HG03342 (cell line): ENCODE measurements at regions not wholly inside any gene's neighbourhood (a gene's known extent, or its start where the extent isn't known, plus 50 kb on each side); places are given as distances from the start of the nearest gene placed in this dataset.

Experiments
- ATAC-seq: cut with Tn5 transposase; IDR thresholded peaks from one replicate; pipeline ENCODE4 v1.9.1; 2021; ENCODE audit warnings: mild to moderate bottlenecking, moderate library complexity; ENCODE audit not compliant: unreplicated experiment

- ATAC-seq, result no peak
Observed at GRCh38 chr2:41959760-41960159, 88.1 kb upstream of the PKDCC start.

GRCh38 chr2:41962922-41963622 is 84.7 kb upstream of the PKDCC start:
- ATAC-seq, result no peak

- no peak for ATAC-seq
Observed at GRCh38 chr2:41963661-41964525, 83.9 kb upstream of the PKDCC start.

GRCh38 chr2:41965173-41965908 is 82.5 kb upstream of the PKDCC start:
- no peak for ATAC-seq

- ATAC-seq, result no peak
Observed at GRCh38 chr2:41965909-41966295, 81.9 kb upstream of the PKDCC start.

GRCh38 chr2:41966431-41966893 is 81.4 kb upstream of the PKDCC start:
- ATAC-seq, result no peak

- ATAC-seq, result no peak
Observed at GRCh38 chr2:41966920-41967319, 80.9 kb upstream of the PKDCC start.

GRCh38 chr2:41967476-41968181 is 80.2 kb upstream of the PKDCC start:
- ATAC-seq, result no peak

GRCh38 chr2:41968182-41968578 is 79.6 kb upstream of the PKDCC start:
- ATAC-seq, result no peak

GRCh38 chr2:41970988-41971660 is 76.7 kb upstream of the PKDCC start:
- no peak for ATAC-seq

- no peak for ATAC-seq
Observed at GRCh38 chr2:41972179-41972578, 75.6 kb upstream of the PKDCC start.

- no peak for ATAC-seq
Observed at GRCh38 chr2:41972819-41973218, 75.0 kb upstream of the PKDCC start.

- ATAC-seq, result no peak
Observed at GRCh38 chr2:41973871-41974270, 74.0 kb upstream of the PKDCC start.

- no peak for ATAC-seq
Observed at GRCh38 chr2:41981417-41981816, 66.4 kb upstream of the PKDCC start.

GRCh38 chr2:41985573-41986095 is 62.2 kb upstream of the PKDCC start:
- ATAC-seq, result no peak

GRCh38 chr2:41989501-41990180 is 58.2 kb upstream of the PKDCC start:
- ATAC-seq, result no peak

- ATAC-seq, result no peak
Observed at GRCh38 chr2:41990245-41990644, 57.6 kb upstream of the PKDCC start.

- no peak for ATAC-seq
Observed at GRCh38 chr2:41990688-41991087, 57.1 kb upstream of the PKDCC start.

- no peak for ATAC-seq
Observed at GRCh38 chr2:41992056-41992642, 55.7 kb upstream of the PKDCC start.
